GM12891 (cell line): ENCODE measurements at regions not wholly inside any gene's neighbourhood (a gene's known extent, or its start where the extent isn't known, plus 50 kb on each side); places are given as distances from the start of the nearest gene placed in this dataset.
"Not testable (repeated sequence)": the region's sequence is repeated elsewhere in the genome, so short reads cannot be mapped to it uniquely, and the experiment has no call there.

ENCODE experiments used
- PAX5 ChIP-seq: IDR thresholded peaks from 2 replicates; pipeline ENCODE4 v1.6.1; 2011; ENCODE audit warnings: low read length, moderate library complexity, mild to moderate bottlenecking; ENCODE audit not compliant: insufficient read depth, severe bottlenecking
- POLR2A ChIP-seq: IDR thresholded peaks from 2 replicates; pipeline ENCODE4 v1.6.1; 2011; ENCODE audit warnings: low read depth, low read length, control low read depth
- POLR2AphosphoS5 ChIP-seq: IDR thresholded peaks from 2 replicates; pipeline ENCODE4 v1.6.1; 2011; ENCODE audit warnings: low read depth, low read length, control low read depth
- POU2F2 ChIP-seq: IDR thresholded peaks from 2 replicates; pipeline ENCODE4 v1.6.1; 2011; ENCODE audit warnings: low read depth, mild to moderate bottlenecking, control low read depth, low read length, moderate library complexity
- TAF1 ChIP-seq: IDR thresholded peaks from 2 replicates; pipeline ENCODE4 v1.6.1; 2011; ENCODE audit warnings: low read depth, low read length, control low read depth

DNA sequence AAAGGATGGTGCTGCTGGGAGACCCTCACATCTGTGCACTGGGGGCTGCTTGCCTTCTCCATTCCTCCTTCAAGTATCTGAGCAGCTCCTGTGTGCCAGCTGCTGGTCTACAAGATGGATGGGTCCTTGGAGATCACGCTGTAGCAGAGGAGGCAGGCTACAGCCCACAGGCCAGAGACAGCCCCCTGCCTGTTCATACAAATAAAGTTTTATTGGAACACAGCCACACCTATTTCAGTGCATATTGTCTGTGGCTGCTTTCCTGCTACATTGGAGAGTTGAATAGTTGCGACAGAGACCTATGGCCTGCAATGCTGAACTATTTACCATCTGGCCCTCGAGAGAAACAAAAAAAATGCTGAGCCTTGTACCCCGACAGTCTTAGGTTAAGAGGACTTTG, 149.8 kb upstream of the EEF2KMT start:
- TF ChIP-seq POLR2AphosphoS5, POLR2A, POU2F2, TAF1, PAX5: not testable (repeated sequence)
